SIG-M5 treated with dmso at 0.1 percent for 504 hours (cell line): ENCODE measurements at regions not wholly inside any gene's neighbourhood (a gene's known extent, or its start where the extent isn't known, plus 50 kb on each side); places are given as distances from the start of the nearest gene placed in this dataset.
"Not testable (repeated sequence)": the region's sequence is repeated elsewhere in the genome, so short reads cannot be mapped to it uniquely, and the experiment has no call there.

Experiments
- DNase-seq: peaks from one replicate; lab custom pipeline; 2025; ENCODE audit not compliant: unreplicated experiment; lab: John Stamatoyannopoulos, UW

- no peak for DNase-seq
Measured at GRCh38 chr20:12068121-12068520, 150.4 kb downstream of the BTBD3 start.

GRCh38 chr20:12069181-12069580 lies 151.5 kb downstream of the BTBD3 start:
- DNase-seq, result no peak

- no peak for DNase-seq
Measured at GRCh38 chr20:12072221-12072953, 154.7 kb downstream of the BTBD3 start.

GRCh38 chr20:12072954-12073264 lies 155.2 kb downstream of the BTBD3 start:
- DNase-seq, result no peak

- DNase-seq, result no peak
Measured at GRCh38 chr20:12074111-12074655, 156.5 kb downstream of the BTBD3 start.

GRCh38 chr20:12076200-12076599 lies 158.5 kb downstream of the BTBD3 start:
- DNase-seq, result no peak

- DNase-seq, result no peak
Measured at GRCh38 chr20:12077875-12078274, 160.2 kb downstream of the BTBD3 start.

- no peak for DNase-seq
Measured at GRCh38 chr20:12079490-12079889, 161.8 kb downstream of the BTBD3 start.

- no peak for DNase-seq
Measured at GRCh38 chr20:12083269-12083668, 165.6 kb downstream of the BTBD3 start.

- DNase-seq, result no peak
Measured at GRCh38 chr20:12084482-12084881, 166.8 kb downstream of the BTBD3 start.

- DNase-seq, result no peak
Measured at GRCh38 chr20:12086359-12086758, 168.7 kb downstream of the BTBD3 start.

GRCh38 chr20:12090920-12091319 lies 173.2 kb downstream of the BTBD3 start:
- DNase-seq, result no peak

GRCh38 chr20:12093057-12093796 lies 175.5 kb downstream of the BTBD3 start:
- DNase-seq, result no peak

GRCh38 chr20:12093797-12094190 lies 176.1 kb downstream of the BTBD3 start:
- DNase-seq, result not testable (repeated sequence)

- no peak for DNase-seq
Measured at GRCh38 chr20:12095180-12095920, 177.7 kb downstream of the BTBD3 start.

- no peak for DNase-seq
Measured at GRCh38 chr20:12098421-12098820, 180.7 kb downstream of the BTBD3 start.

GRCh38 chr20:12108846-12109245 lies 191.2 kb downstream of the BTBD3 start:
- no peak for DNase-seq

GRCh38 chr20:12110274-12110673 lies 192.6 kb downstream of the BTBD3 start:
- DNase-seq, result no peak

- no peak for DNase-seq
Measured at GRCh38 chr20:12110711-12111110, 193.0 kb downstream of the BTBD3 start.

- DNase-seq, result no peak
Measured at GRCh38 chr20:12111431-12112088, 193.9 kb downstream of the BTBD3 start.

- no peak for DNase-seq
Measured at GRCh38 chr20:12112089-12112474, 194.4 kb downstream of the BTBD3 start.
